M059J (cell line): ENCODE measurements at regions not wholly inside any gene's neighbourhood (a gene's known extent, or its start where the extent isn't known, plus 50 kb on each side); places are given as distances from the start of the nearest gene placed in this dataset.

Experiments used
- DNase-seq: peaks from one replicate; pipeline ENCODE4 v3.0.0-alpha.2; 2012; ENCODE audit warnings: low read depth

GRCh38 chr22:27274770-27275449, 526.6 kb downstream of the MN1 start:
- DNase-seq: peak; percentile 30

GRCh38 chr22:27278946-27279345, 522.6 kb downstream of the MN1 start:
- peak; percentile 92 for DNase-seq

GRCh38 chr22:27283240-27283639, 518.3 kb downstream of the MN1 start:
- no peak for DNase-seq

GRCh38 chr22:27283714-27284113, 517.8 kb downstream of the MN1 start:
- DNase-seq: no peak

GRCh38 chr22:27284324-27284723, 517.2 kb downstream of the MN1 start:
- DNase-seq: no peak

- DNase-seq: no peak
These were observed 514.8 kb downstream of the MN1 start for GRCh38 chr22:27286711-27287110.

DNA sequence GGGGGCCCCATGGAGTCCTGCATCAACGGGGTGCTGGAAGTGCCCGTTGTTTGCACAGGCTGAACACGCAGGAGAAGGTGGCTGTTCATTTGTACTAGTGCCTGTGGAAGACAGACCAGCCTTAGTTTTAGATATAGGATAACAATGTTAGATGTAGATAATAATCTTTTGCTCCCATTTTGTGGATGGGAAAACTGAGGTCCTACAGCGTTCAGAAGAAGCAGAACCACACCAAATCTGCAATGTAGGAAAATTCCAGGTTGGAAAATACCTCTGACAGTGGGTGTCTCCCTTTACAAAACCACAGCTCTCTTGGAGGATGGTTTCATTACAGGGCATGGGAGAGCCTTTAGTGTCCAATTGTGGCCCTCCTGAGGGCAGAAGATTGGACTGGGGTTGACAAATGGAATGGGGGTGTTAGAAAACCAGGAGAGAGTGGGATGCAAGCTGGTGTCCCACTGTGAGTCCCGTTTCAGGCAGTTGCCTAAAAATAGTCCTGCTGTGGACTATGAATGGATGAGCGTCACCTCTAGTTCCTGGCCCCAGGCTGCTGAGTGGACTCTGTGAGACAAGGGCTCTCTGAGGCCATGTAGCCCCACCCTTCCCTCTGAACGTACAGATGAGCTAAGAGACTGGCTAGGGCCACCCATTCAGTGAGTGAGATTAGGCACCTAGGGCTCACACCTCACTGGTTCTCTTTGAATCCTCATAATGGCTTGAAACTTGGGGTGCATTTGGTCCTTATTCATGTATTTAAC, 508.8 kb downstream of the MN1 start:
- DNase-seq: peak; percentile 68

GRCh38 chr22:27293721-27294445, 507.7 kb downstream of the MN1 start:
- DNase-seq: no peak

DNA sequence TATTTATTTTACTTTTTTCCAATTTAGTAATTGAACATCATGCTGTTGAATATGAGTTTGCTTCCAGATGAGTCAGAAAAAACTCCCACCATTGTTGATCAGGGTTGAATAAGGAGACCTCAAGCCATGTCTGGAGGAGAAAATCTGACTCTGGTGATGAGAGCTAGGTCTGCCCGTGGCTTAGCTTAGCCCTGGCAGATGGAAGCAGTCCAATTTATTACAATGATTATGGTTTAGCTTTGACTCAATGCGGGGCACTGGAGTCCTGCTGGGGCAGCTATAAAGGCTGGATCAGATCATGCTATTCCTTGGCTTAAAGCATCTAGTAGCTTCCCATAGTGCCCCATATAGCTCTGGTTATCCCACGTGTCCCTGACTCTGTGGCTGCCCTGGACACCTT, 506.5 kb downstream of the MN1 start:
- DNase-seq: peak; percentile 23

GRCh38 chr22:27295605-27296004, 506.0 kb downstream of the MN1 start:
- DNase-seq: no peak

DNA sequence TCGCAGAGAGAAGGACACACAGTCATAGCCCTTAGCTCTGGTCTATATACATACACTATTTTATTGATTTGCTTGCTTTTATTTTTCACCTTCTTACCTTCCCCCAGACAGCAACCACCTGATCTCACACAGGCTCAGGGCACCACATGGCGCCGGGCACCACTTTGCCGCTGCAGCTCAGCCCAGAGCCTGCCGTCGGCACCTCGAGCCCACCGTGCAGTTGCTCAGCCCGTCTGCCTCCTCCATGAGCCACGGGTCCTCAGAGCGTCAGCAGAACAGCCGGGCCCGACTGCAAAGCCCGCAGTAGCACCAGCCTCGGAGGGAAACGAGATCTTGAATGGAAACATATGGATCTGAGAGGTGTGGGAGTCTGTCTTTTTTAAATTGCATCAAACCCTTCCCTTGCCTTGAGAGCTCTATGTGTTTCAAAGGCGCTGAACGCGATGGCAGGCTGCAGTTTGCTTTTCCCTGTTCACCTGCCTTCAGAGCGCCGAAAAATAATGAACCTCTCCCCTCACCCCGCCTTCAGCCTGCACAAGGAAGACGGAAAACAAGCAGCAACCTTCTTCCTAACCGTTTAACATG, 505.4 kb downstream of the MN1 start:
- DNase-seq: no peak

GRCh38 chr22:27297125-27297524, 504.4 kb downstream of the MN1 start:
- no peak for DNase-seq

DNA sequence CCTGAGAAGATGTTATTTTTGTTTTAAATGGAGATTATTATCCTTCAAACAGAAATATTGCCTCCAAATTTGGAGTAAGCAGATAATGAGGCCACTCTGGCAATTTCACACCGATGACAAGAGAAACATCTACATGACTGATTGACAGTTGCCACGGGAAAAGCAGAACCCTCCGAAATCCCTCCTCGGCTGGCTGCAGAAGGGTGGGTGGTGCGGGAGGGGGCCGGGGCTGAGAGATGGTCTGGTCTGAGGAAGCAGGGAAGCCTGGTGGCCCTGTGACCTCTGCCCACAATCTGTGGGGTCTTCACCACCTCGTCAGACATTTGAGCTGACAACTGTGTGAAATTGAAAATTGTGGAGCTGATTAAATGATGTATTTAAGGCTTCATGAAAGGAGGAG, 503.2 kb downstream of the MN1 start:
- no peak for DNase-seq

GRCh38 chr22:27298742-27299141, 502.8 kb downstream of the MN1 start:
- DNase-seq: no peak

GRCh38 chr22:27299181-27300085, 502.1 kb downstream of the MN1 start:
- DNase-seq: peak; percentile 39

DNA sequence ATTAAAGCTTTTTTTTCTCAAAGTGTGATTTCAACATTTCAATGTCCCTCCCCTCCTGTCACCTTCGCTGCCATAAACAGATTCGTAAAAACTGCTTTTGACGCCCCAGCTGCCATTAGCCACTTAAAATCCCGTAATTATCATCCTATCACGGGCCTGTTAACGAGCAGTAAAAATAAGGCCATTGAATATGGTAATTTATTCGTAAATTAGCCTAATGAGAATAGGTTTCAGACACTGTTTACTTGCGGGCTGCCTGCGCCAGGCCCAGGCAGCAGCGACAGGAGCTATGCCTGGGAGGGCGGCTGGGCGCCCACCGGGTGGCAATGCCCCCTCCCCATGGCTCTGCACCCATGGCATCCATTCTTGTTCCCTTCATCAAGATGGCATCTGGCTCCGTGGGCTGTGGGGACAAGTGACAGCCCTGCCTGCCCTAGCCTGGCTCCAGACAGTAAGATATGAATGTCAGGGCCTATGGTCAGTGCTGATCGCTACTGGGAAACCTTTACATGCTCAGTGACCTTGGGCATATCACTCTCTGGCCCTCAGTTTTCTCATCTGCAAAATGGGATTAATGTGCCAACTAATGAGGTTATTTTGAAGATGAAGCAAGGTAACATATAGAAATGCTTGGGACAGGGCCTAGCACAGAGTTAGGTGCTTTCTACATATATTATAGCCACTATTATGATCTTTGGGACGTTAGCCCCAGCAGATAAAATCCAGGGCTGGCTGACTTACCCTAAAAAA, 500.8 kb downstream of the MN1 start:
- no peak for DNase-seq

- no peak for DNase-seq
These were observed 499.1 kb downstream of the MN1 start for GRCh38 chr22:27302501-27302900.

GRCh38 chr22:27303718-27304117, 497.8 kb downstream of the MN1 start:
- no peak for DNase-seq

GRCh38 chr22:27306771-27307170, 494.8 kb downstream of the MN1 start:
- DNase-seq: no peak

- DNase-seq: no peak
These were observed 493.9 kb downstream of the MN1 start for GRCh38 chr22:27307545-27308247.
